ENCODE measurements at regions not wholly inside any gene's neighbourhood (a gene's known extent, or its start where the extent isn't known, plus 50 kb on each side); places are given as distances from the start of the nearest gene placed in this dataset.
"Not testable (repeated sequence)": the region's sequence is repeated elsewhere in the genome, so short reads cannot be mapped to it uniquely, and the experiment has no call there.

DNA sequence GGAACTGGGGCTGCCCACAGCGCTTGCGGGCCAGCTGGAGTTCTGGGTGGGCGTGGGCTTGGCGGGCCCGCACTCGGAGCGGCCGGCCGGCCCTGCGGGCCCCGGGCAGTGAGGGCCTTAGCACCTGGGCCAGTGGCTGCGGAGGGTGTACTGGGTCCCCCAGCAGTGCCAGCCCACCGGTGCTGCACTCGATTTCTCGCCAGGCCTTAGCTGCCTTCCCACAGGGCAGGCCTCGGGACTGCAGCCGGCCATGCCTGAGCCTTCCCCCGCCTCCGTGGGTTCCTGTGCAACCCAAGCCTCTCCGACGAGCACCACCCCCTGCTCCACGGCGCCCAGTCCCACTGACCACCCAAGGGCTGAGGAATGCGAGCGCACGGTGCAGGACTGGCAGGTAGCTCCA lies 232.5 kb downstream of the FAM181B start:
- TF ChIP-seq, protein P1, sequence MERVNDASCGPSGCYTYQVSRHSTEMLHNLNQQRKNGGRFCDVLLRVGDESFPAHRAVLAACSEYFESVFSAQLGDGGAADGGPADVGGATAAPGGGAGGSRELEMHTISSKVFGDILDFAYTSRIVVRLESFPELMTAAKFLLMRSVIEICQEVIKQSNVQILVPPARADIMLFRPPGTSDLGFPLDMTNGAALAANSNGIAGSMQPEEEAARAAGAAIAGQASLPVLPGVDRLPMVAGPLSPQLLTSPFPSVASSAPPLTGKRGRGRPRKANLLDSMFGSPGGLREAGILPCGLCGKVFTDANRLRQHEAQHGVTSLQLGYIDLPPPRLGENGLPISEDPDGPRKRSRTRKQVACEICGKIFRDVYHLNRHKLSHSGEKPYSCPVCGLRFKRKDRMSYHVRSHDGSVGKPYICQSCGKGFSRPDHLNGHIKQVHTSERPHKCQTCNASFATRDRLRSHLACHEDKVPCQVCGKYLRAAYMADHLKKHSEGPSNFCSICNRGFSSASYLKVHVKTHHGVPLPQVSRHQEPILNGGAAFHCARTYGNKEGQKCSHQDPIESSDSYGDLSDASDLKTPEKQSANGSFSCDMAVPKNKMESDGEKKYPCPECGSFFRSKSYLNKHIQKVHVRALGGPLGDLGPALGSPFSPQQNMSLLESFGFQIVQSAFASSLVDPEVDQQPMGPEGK (CRISPR knock-in tag; IDR thresholded peaks at IDR 0.05; ENCODE audit: borderline replicate concordance) = not testable (repeated sequence)
- TF ChIP-seq, protein P2, sequence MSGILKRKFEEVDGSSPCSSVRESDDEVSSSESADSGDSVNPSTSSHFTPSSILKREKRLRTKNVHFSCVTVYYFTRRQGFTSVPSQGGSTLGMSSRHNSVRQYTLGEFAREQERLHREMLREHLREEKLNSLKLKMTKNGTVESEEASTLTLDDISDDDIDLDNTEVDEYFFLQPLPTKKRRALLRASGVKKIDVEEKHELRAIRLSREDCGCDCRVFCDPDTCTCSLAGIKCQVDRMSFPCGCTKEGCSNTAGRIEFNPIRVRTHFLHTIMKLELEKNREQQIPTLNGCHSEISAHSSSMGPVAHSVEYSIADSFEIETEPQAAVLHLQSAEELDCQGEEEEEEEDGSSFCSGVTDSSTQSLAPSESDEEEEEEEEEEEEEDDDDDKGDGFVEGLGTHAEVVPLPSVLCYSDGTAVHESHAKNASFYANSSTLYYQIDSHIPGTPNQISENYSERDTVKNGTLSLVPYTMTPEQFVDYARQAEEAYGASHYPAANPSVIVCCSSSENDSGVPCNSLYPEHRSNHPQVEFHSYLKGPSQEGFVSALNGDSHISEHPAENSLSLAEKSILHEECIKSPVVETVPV (CRISPR knock-in tag; IDR thresholded peaks at IDR 0.05) = not testable (repeated sequence)
- not testable (repeated sequence) for TF ChIP-seq ZC3H10 (CRISPR knock-in tag; IDR thresholded peaks at IDR 0.05); ISL1 (CRISPR knock-in tag; IDR thresholded peaks at IDR 0.05); OSR1 (CRISPR knock-in tag; IDR thresholded peaks at IDR 0.05); BACH2 (CRISPR knock-in tag; IDR thresholded peaks at IDR 0.05; ENCODE audit: borderline replicate concordance); SNAI2 (CRISPR knock-in tag; IDR thresholded peaks at IDR 0.05); RARB (CRISPR knock-in tag; IDR thresholded peaks at IDR 0.05); ARNTL (CRISPR knock-in tag; IDR thresholded peaks at IDR 0.05; ENCODE audit: borderline replicate concordance, low read depth)

All from SK-N-SH treated with all-trans-retinoic acid at 6 μM for 48 hours (cell line).